SU-DHL-6 (cell line): ENCODE measurements at regions not wholly inside any gene's neighbourhood (a gene's known extent, or its start where the extent isn't known, plus 50 kb on each side); places are given as distances from the start of the nearest gene placed in this dataset.
"Not testable (repeated sequence)": the region's sequence is repeated elsewhere in the genome, so short reads cannot be mapped to it uniquely, and the experiment has no call there.

Experiments used
- EZH2phosphoT487 ChIP-seq: fragments of 200-600 bp; sonication (generic), shearing (Covaris generic); conservative IDR thresholded peaks from 2 replicates; pipeline ENCODE4 v1.6.1; 2018; ENCODE audit warnings: mild to moderate bottlenecking, antibody characterized with exemption, low read length, moderate library complexity, mixed read lengths
- TF ChIP-seq, protein P1 (sequence below): fragments of 200-600 bp; sonication (generic); IDR thresholded peaks from one replicate; pipeline ENCODE4 v1.5.1; 2017; ENCODE audit warnings: antibody characterized with exemption, mild to moderate bottlenecking, low read length, moderate library complexity; ENCODE audit not compliant: insufficient read depth, poor library complexity, severe bottlenecking

DNA sequence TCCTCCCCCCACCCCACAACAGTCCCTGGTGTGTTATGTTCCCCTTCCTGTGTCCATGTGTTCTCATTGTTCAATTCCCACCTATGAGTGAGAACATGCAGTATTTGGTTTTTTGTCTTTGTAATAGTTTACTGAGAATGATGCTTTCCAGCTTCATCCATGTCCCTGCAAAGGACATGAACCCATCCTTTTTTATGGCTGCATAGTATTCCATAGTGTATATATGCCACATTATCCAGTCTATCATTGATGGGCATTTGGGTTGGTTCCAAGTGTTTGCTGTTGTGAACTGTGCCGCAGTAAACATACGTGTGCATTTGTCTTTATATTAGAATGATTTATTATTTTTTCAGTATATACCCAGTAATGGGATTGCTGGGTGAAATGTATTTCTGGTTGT, 104.0 kb downstream of the CCDC74A start:
- TF ChIP-seq EZH2phosphoT487 = not testable (repeated sequence)
- TF ChIP-seq, protein P1, sequence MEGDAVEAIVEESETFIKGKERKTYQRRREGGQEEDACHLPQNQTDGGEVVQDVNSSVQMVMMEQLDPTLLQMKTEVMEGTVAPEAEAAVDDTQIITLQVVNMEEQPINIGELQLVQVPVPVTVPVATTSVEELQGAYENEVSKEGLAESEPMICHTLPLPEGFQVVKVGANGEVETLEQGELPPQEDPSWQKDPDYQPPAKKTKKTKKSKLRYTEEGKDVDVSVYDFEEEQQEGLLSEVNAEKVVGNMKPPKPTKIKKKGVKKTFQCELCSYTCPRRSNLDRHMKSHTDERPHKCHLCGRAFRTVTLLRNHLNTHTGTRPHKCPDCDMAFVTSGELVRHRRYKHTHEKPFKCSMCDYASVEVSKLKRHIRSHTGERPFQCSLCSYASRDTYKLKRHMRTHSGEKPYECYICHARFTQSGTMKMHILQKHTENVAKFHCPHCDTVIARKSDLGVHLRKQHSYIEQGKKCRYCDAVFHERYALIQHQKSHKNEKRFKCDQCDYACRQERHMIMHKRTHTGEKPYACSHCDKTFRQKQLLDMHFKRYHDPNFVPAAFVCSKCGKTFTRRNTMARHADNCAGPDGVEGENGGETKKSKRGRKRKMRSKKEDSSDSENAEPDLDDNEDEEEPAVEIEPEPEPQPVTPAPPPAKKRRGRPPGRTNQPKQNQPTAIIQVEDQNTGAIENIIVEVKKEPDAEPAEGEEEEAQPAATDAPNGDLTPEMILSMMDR = not testable (repeated sequence)
